PC-9 (cell line): ENCODE measurements at regions not wholly inside any gene's neighbourhood (a gene's known extent, or its start where the extent isn't known, plus 50 kb on each side); places are given as distances from the start of the nearest gene placed in this dataset.

Source experiments
- BruUV-seq: library from RNA; stranded (reverse); fragments of 400-500 nt; replicated peaks from 2 replicates; lab custom pipeline; 2021; lab: Mats Ljungman, UMichigan
- CTCF ChIA-PET: fragments of 300-600 bp; sonication (Branson Sonifier 250); formaldehyde crosslinking; loops from one replicate; lab custom pipeline; 2022; ENCODE audit warnings: antibody characterized with exemption; lab: Charles Lee
- POLR2A ChIA-PET: fragments of 300-600 bp; sonication (Branson Sonifier 250); formaldehyde crosslinking; loops from one replicate; lab custom pipeline; 2022; ENCODE audit warnings: antibody characterized with exemption; ENCODE audit not compliant: unreplicated experiment; lab: Charles Lee
- DNase-seq, 2 experiments: peaks; one replicate each; pipeline versions ENCODE4 v3.0.0 to v3.0.0-alpha.2; 2015 to 2022; ENCODE audit warnings: mixed read lengths in 1 of 2
- H2AFZ ChIP-seq: fragments of 200-600 bp; sonication (generic); 2 replicates; pipeline ENCODE4 v1.8.1; 2017; ENCODE audit warnings: antibody characterized with exemption
- H3F3A ChIP-seq: fragments of 200-600 bp; sonication (generic); 2 replicates; pipeline ENCODE4 v1.8.1; 2017; ENCODE audit warnings: antibody characterized with exemption, mild to moderate bottlenecking, low read depth; ENCODE audit not compliant: insufficient read depth
- H3K27ac ChIP-seq: fragments of 200-600 bp; sonication (generic); 2 replicates; pipeline ENCODE4 v1.6.1; 2016; ENCODE audit warnings: mixed run types
- H3K27me3 ChIP-seq: fragments of 200-600 bp; sonication (generic); 2 replicates; pipeline ENCODE4 v1.6.1; 2016; ENCODE audit warnings: low read depth, mixed run types; ENCODE audit not compliant: insufficient read depth
- H3K36me3 ChIP-seq: fragments of 200-600 bp; sonication (generic); 2 replicates; pipeline ENCODE4 v1.6.1; 2016; ENCODE audit warnings: low read depth, mixed run types
- H3K4me1 ChIP-seq: fragments of 200-600 bp; sonication (generic); replicated peaks from 2 replicates; pipeline ENCODE4 v1.6.1; 2016; ENCODE audit warnings: mixed run types; ENCODE audit not compliant: insufficient read depth
- H3K4me2 ChIP-seq: fragments of 200-600 bp; sonication (generic); 2 replicates; pipeline ENCODE4 v1.6.1; 2017; ENCODE audit warnings: mixed run types
- H3K4me3 ChIP-seq: fragments of 200-600 bp; sonication (generic); 2 replicates; pipeline ENCODE4 v1.6.1; 2016; ENCODE audit warnings: mixed run types
- H3K79me2 ChIP-seq: fragments of 200-600 bp; sonication (generic); 2 replicates; pipeline ENCODE4 v1.6.1; 2017; ENCODE audit warnings: low read depth, mixed run types
- H3K9me2 ChIP-seq: fragments of 200-600 bp; sonication (generic); 2 replicates; pipeline ENCODE4 v1.8.1; 2017; ENCODE audit warnings: mild to moderate bottlenecking; ENCODE audit not compliant: insufficient read depth
- H3K9me3 ChIP-seq: fragments of 200-600 bp; sonication (generic); 2 replicates; pipeline ENCODE4 v1.8.1; 2016; ENCODE audit warnings: low read depth; ENCODE audit not compliant: insufficient read depth
- H4K20me1 ChIP-seq: fragments of 200-600 bp; sonication (generic); 2 replicates; pipeline ENCODE4 v1.8.1; 2017; ENCODE audit not compliant: insufficient read depth
- EZH2 ChIP-seq: fragments of 200-600 bp; sonication (generic); IDR thresholded peaks from 2 replicates; pipeline ENCODE4 v1.8.0; 2017; ENCODE audit warnings: antibody characterized with exemption, low read depth
- intact Hi-C: fragments of 100-400 bp; cut with micrococcal nuclease; formaldehyde crosslinking; loops from one replicate; pipeline ENCODE4 v1.10.0; 2022; ENCODE audit not compliant: unreplicated experiment
- TF ChIP-seq, protein P1 (sequence below): fragments of 200-600 bp; sonication (generic); conservative IDR thresholded peaks from 2 replicates; pipeline ENCODE4 v1.6.1; 2017; ENCODE audit warnings: mixed run types, antibody characterized with exemption, mild to moderate bottlenecking, moderate library complexity

DNA sequence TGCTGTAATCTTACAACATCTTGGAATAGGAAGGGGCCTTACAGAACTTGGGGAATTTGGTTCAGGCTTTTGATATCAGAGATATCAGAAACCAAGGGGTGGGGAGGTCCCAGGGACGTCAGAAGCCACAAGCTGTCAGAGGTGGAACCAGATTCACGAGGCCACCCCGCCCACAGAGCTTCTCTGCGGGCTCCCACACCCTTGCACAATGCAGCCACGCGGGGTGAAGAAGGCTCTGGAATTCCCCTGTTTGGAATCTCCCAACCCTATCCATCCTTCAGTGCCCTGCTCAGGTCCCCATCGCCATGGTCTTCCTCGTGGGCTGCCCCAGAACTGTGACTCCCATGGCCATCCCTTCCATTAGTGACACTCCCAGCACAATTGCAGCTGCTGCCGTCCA, 247.1 kb upstream of the SHH start:
- Histone ChIP-seq H3F3A (peaks cover 5% of the 10 kb centered on the region; the same call in 1 of the 2 replicates), H3K9me3 (no peaks in the 10 kb centered on the region), H3K4me3 (no peak overlapping the region), H3K27me3 (peaks cover 91% of the 10 kb centered on the region), H3K4me2 (no peak overlapping the region), H3K9me2 (no peaks in the 10 kb centered on the region), H2AFZ (no peak overlapping the region), H4K20me1 (no peaks in the 10 kb centered on the region), H3K79me2 (no peaks in the 10 kb centered on the region), H3K4me1 (peaks cover 6% of the 10 kb centered on the region), H3K27ac (no peak overlapping the region), H3K36me3 (no peaks in the 10 kb centered on the region)
- TF ChIP-seq, protein P1, sequence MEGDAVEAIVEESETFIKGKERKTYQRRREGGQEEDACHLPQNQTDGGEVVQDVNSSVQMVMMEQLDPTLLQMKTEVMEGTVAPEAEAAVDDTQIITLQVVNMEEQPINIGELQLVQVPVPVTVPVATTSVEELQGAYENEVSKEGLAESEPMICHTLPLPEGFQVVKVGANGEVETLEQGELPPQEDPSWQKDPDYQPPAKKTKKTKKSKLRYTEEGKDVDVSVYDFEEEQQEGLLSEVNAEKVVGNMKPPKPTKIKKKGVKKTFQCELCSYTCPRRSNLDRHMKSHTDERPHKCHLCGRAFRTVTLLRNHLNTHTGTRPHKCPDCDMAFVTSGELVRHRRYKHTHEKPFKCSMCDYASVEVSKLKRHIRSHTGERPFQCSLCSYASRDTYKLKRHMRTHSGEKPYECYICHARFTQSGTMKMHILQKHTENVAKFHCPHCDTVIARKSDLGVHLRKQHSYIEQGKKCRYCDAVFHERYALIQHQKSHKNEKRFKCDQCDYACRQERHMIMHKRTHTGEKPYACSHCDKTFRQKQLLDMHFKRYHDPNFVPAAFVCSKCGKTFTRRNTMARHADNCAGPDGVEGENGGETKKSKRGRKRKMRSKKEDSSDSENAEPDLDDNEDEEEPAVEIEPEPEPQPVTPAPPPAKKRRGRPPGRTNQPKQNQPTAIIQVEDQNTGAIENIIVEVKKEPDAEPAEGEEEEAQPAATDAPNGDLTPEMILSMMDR, result no peak
- no peak for TF ChIP-seq EZH2
- DNase-seq, result no peak
- POLR2A ChIA-PET, result no interaction called here
- CTCF ChIA-PET, result no interaction called here
- BruUV-seq, result no TSS peak
- intact Hi-C loops, result no loop called here

DNA sequence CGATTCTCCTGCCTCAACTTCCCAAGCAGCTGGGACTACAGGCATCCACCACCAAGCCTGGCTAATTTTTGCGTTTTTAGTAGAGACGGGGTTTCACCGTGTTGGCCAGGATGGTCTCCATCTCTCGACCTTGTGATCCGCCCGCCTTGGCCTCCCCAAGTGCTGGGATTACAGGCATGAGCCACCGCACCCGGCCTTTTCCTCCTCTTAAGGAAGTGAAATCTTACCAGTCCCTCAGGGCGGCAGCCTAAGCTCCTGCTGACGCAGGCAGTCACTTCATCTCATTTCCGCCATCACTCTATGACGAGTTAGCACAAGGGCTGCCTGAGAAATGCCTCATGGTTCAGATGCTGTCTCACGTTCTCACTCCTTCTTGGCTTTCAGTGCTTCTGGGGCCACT, 246.0 kb upstream of the SHH start:
- no peaks in the 10 kb centered on the region for H3K9me2 ChIP-seq
- peaks cover 5% of the 10 kb centered on the region; the same call in 1 of the 2 replicates for H3F3A ChIP-seq
- TF ChIP-seq, protein P1, result no peak
- no peak for TF ChIP-seq EZH2
- peaks cover 90% of the 10 kb centered on the region for H3K27me3 ChIP-seq
- no peaks in the 10 kb centered on the region for H3K36me3 ChIP-seq
- no peaks in the 10 kb centered on the region for H3K9me3 ChIP-seq
- no peaks in the 10 kb centered on the region for H4K20me1 ChIP-seq
- no peaks in the 10 kb centered on the region for H3K79me2 ChIP-seq
- intact Hi-C loops, result no loop called here
- H3K4me1 ChIP-seq, result 0 out of 2 replicates have a peak, but pooled peaks cover 3% of the 10 kb centered on the region
- DNase-seq, result no peak
- no peak overlapping the region for H3K27ac ChIP-seq
- no peak overlapping the region for H2AFZ ChIP-seq
- H3K4me3 ChIP-seq, result no peak overlapping the region
- CTCF ChIA-PET, result no interaction called here
- no TSS peak for BruUV-seq
- POLR2A ChIA-PET, result no interaction called here
- H3K4me2 ChIP-seq, result no peak overlapping the region

DNA sequence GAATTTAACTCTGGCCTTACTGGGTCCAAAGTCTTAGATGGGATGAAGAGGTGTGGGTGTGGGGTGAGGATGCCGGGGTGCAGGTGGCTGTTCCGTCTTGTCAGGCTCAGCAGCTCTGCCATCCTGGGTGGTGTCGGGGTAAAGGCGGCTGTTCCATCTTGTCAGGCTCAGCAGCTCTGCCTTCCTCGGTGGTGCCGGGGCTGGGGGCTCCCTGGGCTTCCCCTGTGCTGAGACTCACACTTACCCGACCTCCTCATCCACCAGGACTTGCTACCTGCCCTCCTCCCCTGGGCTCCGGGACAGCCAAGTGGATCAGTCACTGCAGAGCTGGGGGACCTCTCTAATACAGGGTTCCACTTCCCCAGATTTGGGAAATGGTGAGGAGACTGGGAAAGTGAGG, 244.3 kb upstream of the SHH start:
- peaks cover 81% of the 10 kb centered on the region for H3K27me3 ChIP-seq
- 0 out of 2 replicates have a peak, but pooled peaks cover 3% of the 10 kb centered on the region for H3K4me1 ChIP-seq
- TF ChIP-seq, protein P1, result no peak
- TF ChIP-seq EZH2, result no peak
- H2AFZ ChIP-seq, result no peak overlapping the region
- no TSS peak for BruUV-seq
- POLR2A ChIA-PET, result no interaction called here
- intact Hi-C loops, result no loop called here
- peaks cover 5% of the 10 kb centered on the region; the same call in 1 of the 2 replicates for H3F3A ChIP-seq
- H3K9me3 ChIP-seq, result no peaks in the 10 kb centered on the region
- H3K4me3 ChIP-seq, result no peak overlapping the region
- H4K20me1 ChIP-seq, result no peaks in the 10 kb centered on the region
- no peak overlapping the region for H3K4me2 ChIP-seq
- H3K79me2 ChIP-seq, result no peaks in the 10 kb centered on the region
- CTCF ChIA-PET, result no interaction called here
- no peaks in the 10 kb centered on the region for H3K36me3 ChIP-seq
- DNase-seq, result no peak
- H3K27ac ChIP-seq, result no peak overlapping the region
- no peaks in the 10 kb centered on the region for H3K9me2 ChIP-seq
